IMR-90 (cell line): ENCODE measurements at regions not wholly inside any gene's neighbourhood (a gene's known extent, or its start where the extent isn't known, plus 50 kb on each side); places are given as distances from the start of the nearest gene placed in this dataset.

Experiments used
- ATAC-seq: fragments of 200-7000 bp; cut with Tn5 transposase; 2 replicates; pipeline ENCODE4 v1.9.1; 2020; ENCODE audit warnings: low read depth, mild to moderate bottlenecking, moderate library complexity
- BruUV-seq: library from RNA; stranded (reverse); fragments of 400-500 nt; replicated peaks from 2 replicates; lab custom pipeline; 2021; lab: Mats Ljungman, UMichigan
- CTCF ChIA-PET: fragments of 300-600 bp; formaldehyde crosslinking; extraction: SDS; loops from one replicate; lab custom pipeline; 2021; ENCODE audit warnings: antibody characterized with exemption; lab: Yijun Ruan, JAX
- POLR2A ChIA-PET: fragments of 300-600 bp; sonication (Branson Sonifier 250); formaldehyde crosslinking; loops from one replicate; lab custom pipeline; 2022; ENCODE audit warnings: antibody characterized with exemption; ENCODE audit not compliant: unreplicated experiment; lab: Charles Lee
- DNase-seq: peaks from one replicate; pipeline ENCODE4 v3.0.0; 2013
- H2AFZ ChIP-seq: replicated peaks from 2 replicates; pipeline ENCODE3; 2013; ENCODE audit warnings: low read length, mild to moderate bottlenecking; ENCODE audit not compliant: poor library complexity
- H2AK5ac ChIP-seq: 2 replicates; pipeline ENCODE4 v1.6.1; 2013; ENCODE audit warnings: low read depth, low read length, inconsistent platforms
- H2AK9ac ChIP-seq: replicated peaks from 2 replicates; pipeline ENCODE3; 2013; ENCODE audit warnings: mild to moderate bottlenecking, low read depth, low read length, moderate library complexity; ENCODE audit not compliant: poor library complexity
- H2BK120ac ChIP-seq: 2 replicates; pipeline ENCODE4 v1.6.1; 2013; ENCODE audit warnings: low read depth, low read length, inconsistent platforms
- H2BK15ac ChIP-seq: 3 replicates; pipeline ENCODE4 v1.6.1; 2013; ENCODE audit warnings: low read depth, low read length, inconsistent platforms
- H2BK20ac ChIP-seq: 2 replicates; pipeline ENCODE4 v1.6.1; 2013; ENCODE audit warnings: low read depth, mild to moderate bottlenecking, inconsistent platforms, low read length, moderate library complexity
- H2BK5ac ChIP-seq: 2 replicates; pipeline ENCODE4 v1.6.1; 2013; ENCODE audit warnings: mild to moderate bottlenecking, low read depth, low read length, inconsistent platforms; ENCODE audit not compliant: poor library complexity, severe bottlenecking
- H3K14ac ChIP-seq: replicated peaks from 2 replicates; pipeline ENCODE4 v1.6.1; 2013; ENCODE audit warnings: low read depth, low read length, inconsistent platforms
- H3K18ac ChIP-seq: 2 replicates; pipeline ENCODE4 v1.6.1; 2013; ENCODE audit warnings: low read depth, low read length, control low read depth
- H3K23ac ChIP-seq: 2 replicates; pipeline ENCODE4 v1.6.1; 2013; ENCODE audit warnings: low read depth, low read length, inconsistent platforms
- H3K27ac ChIP-seq: 2 replicates; pipeline ENCODE4 v1.5.1; 2013; ENCODE audit warnings: mild to moderate bottlenecking, control low read depth, low read length; ENCODE audit not compliant: insufficient read depth
- H3K27me3 ChIP-seq: 2 replicates; pipeline ENCODE4 v1.6.1; 2013; ENCODE audit warnings: low read length; ENCODE audit not compliant: control insufficient read depth, insufficient read depth
- H3K36me3 ChIP-seq: 2 replicates; pipeline ENCODE4 v1.6.1; 2013; ENCODE audit warnings: low read length, mixed read lengths; ENCODE audit not compliant: control insufficient read depth, insufficient read depth
- H3K4ac ChIP-seq: 2 replicates; pipeline ENCODE4 v1.6.1; 2013; ENCODE audit warnings: low read depth, low read length, inconsistent platforms
- H3K4me1 ChIP-seq: 2 replicates; pipeline ENCODE4 v1.6.1; 2013; ENCODE audit warnings: low read length, mixed read lengths; ENCODE audit not compliant: control insufficient read depth, insufficient read depth
- H3K4me2 ChIP-seq: 2 replicates; pipeline ENCODE4 v1.6.1; 2013; ENCODE audit warnings: low read depth, mild to moderate bottlenecking, control low read depth, low read length, moderate library complexity
- H3K4me3 ChIP-seq: 2 replicates; pipeline ENCODE4 v1.5.1; 2013; ENCODE audit warnings: low read depth, mild to moderate bottlenecking, control low read depth, low read length, moderate library complexity; ENCODE audit not compliant: insufficient read depth
- H3K56ac ChIP-seq: 2 replicates; pipeline ENCODE4 v1.6.1; 2013; ENCODE audit warnings: low read length, inconsistent platforms; ENCODE audit not compliant: insufficient read depth; ENCODE audit errors: extremely low read depth
- H3K79me1 ChIP-seq, 2 experiments: 2 replicates each; pipeline ENCODE4 v1.6.1; 2013; ENCODE audit warnings: low read length in 2 of 2, inconsistent platforms in 1 of 2, low read depth in 1 of 2
- H3K9ac ChIP-seq: 2 replicates; pipeline ENCODE4 v1.6.1; 2013; ENCODE audit warnings: low read depth, low read length, control low read depth
- H3K9me1 ChIP-seq: 2 replicates; pipeline ENCODE4 v1.6.1; 2013; ENCODE audit warnings: low read length, inconsistent platforms; ENCODE audit not compliant: insufficient read depth
- H3K9me3 ChIP-seq: 2 replicates; pipeline ENCODE4 v1.6.1; 2013; ENCODE audit warnings: low read length; ENCODE audit not compliant: control insufficient read depth, insufficient read depth
- H4K20me1 ChIP-seq: 2 replicates; pipeline ENCODE4 v1.6.1; 2013; ENCODE audit warnings: low read length, inconsistent platforms; ENCODE audit not compliant: insufficient read depth
- H4K5ac ChIP-seq: 2 replicates; pipeline ENCODE4 v1.6.1; 2013; ENCODE audit warnings: mild to moderate bottlenecking, low read depth, low read length, control low read depth
- H4K8ac ChIP-seq, 2 experiments: 2 replicates each; pipeline ENCODE4 v1.6.1; 2013; ENCODE audit warnings: low read depth in 2 of 2, low read length in 2 of 2, control low read depth in 1 of 2, inconsistent platforms in 1 of 2
- H4K91ac ChIP-seq: 2 replicates; pipeline ENCODE4 v1.6.1; 2013; ENCODE audit warnings: low read depth, low read length, inconsistent platforms; ENCODE audit not compliant: insufficient read depth
- CEBPB ChIP-seq: IDR thresholded peaks from 2 replicates; pipeline ENCODE4 v1.6.1; 2012; ENCODE audit warnings: low read depth, low read length, improper control_type of control experiment
- FOS ChIP-seq: fragments of 150-350 bp; IDR thresholded peaks from 2 replicates; pipeline ENCODE4 v1.6.1; 2016; ENCODE audit warnings: low read depth, low read length
- MAFK ChIP-seq: IDR thresholded peaks from 2 replicates; pipeline ENCODE4 v1.6.1; 2012; ENCODE audit warnings: low read depth, low read length, improper control_type of control experiment
- MAZ ChIP-seq: IDR thresholded peaks from 2 replicates; pipeline ENCODE4 v1.6.1; 2012; ENCODE audit warnings: low read depth, mild to moderate bottlenecking, low read length, improper control_type of control experiment, moderate library complexity, borderline replicate concordance
- MXI1 ChIP-seq: IDR thresholded peaks from 2 replicates; pipeline ENCODE4 v1.6.1; 2012; ENCODE audit warnings: low read depth, mild to moderate bottlenecking, low read length, moderate library complexity, borderline replicate concordance
- NFE2L2 ChIP-seq: fragments of 150-350 bp; IDR thresholded peaks from 2 replicates; pipeline ENCODE4 v1.6.1; 2016; ENCODE audit warnings: low read depth, mild to moderate bottlenecking, low read length
- RAD21 ChIP-seq: IDR thresholded peaks from 2 replicates; pipeline ENCODE4 v1.6.1; 2012; ENCODE audit warnings: low read length, improper control_type of control experiment
- RCOR1 ChIP-seq: IDR thresholded peaks from 2 replicates; pipeline ENCODE4 v1.6.1; 2012; ENCODE audit warnings: mild to moderate bottlenecking, low read length, improper control_type of control experiment; ENCODE audit not compliant: insufficient replicate concordance
- RFX5 ChIP-seq: IDR thresholded peaks from 2 replicates; pipeline ENCODE4 v1.8.0; 2012; ENCODE audit warnings: low read depth, mild to moderate bottlenecking, low read length, moderate library complexity
- WGBS, 2 experiments: methylation state at CpG; one replicate each; pipeline versions ENCODE4 v1.1.5 to v1.1.7; 2013; ENCODE audit warnings: missing lambda C conversion rate in 2 of 2; ENCODE audit not compliant: insufficient read length in 1 of 2; ENCODE audit errors: extremely low coverage in 2 of 2; 5-methylcytosine and 5-hydroxymethylcytosine counted together
- dilution Hi-C: fragments of 300-500 bp; cut with HindIII; formaldehyde crosslinking; loops from one replicate; pipeline ENCODE4 v1.14.3; 2018; ENCODE audit warnings: low sequenced_read_pairs; ENCODE audit not compliant: unreplicated experiment
- in situ Hi-C: fragments of 300-500 bp; cut with MboI; formaldehyde crosslinking; loops from 3 replicates; pipeline ENCODE4 v1.14.3; 2019; ENCODE audit warnings: low sequenced_read_pairs, inconsistent platforms, mixed read lengths
- intact Hi-C: fragments of 100-400 bp; cut with micrococcal nuclease; formaldehyde crosslinking; loops from 2 replicates; pipeline ENCODE4 v1.10.0; 2022
- TF ChIP-seq, protein P1 (sequence below): fragments of 150-350 bp; IDR thresholded peaks from 2 replicates; pipeline ENCODE4 v1.6.1; 2017; ENCODE audit warnings: mild to moderate bottlenecking, antibody characterized with exemption, low read length, low read depth
- TF ChIP-seq, protein P2 (sequence below): fragments of 150-350 bp; IDR thresholded peaks from 2 replicates; pipeline ENCODE4 v1.6.1; 2016; ENCODE audit warnings: low read depth, mild to moderate bottlenecking, low read length, moderate library complexity, borderline replicate concordance

DNA sequence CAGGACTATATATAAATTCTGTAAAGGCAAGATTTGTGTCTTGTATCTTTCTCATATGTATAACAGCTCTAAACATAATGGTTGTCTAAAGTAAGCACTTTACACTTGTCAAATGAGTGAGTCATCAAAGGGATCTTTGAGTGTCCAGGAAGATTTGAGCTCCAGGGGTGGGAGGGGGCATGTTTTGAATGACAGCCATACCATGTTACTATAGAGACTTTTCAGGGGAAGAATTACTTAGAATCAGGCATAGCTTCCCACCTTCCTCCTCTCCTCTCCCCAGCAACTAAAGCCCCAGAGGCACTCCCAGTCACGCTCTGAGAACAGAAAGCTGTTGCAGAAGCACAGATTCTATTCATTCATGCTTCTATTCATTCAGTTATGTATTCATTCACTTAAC, 65.8 kb upstream of the ALK start:
- Histone ChIP-seq H4K8ac (no peak overlapping the region), H3K4me2 (no peak overlapping the region), H3K27ac (no peak overlapping the region), H2BK20ac (no peak overlapping the region), H2AK9ac (no peak overlapping the region), H3K9ac (no peak overlapping the region), H4K5ac (no peak overlapping the region), H4K20me1 (no peaks in the 10 kb centered on the region), H3K14ac (no peak overlapping the region), H3K4ac (no peak overlapping the region), H2AK5ac (no peak overlapping the region), H3K23ac (no peak overlapping the region), H3K9me1 (no peaks in the 10 kb centered on the region), H2BK15ac (no peak overlapping the region), H3K9me3 (no peaks in the 10 kb centered on the region), H2BK120ac (no peak overlapping the region), H3K56ac (no peak overlapping the region), H3K79me1 (no peaks in the 10 kb centered on the region), H3K4me1 (no peaks in the 10 kb centered on the region), H4K91ac (no peak overlapping the region), H3K4me3 (no peak overlapping the region), H3K36me3 (no peaks in the 10 kb centered on the region), H3K27me3 (peaks cover 2% of the 10 kb centered on the region; the same call in 1 of the 2 replicates), H3K18ac (no peak overlapping the region), H2BK5ac (no peak overlapping the region), H2AFZ (no peak overlapping the region)
- no CpG with 5 or more reads among the region's 1 CpG for WGBS, 2 experiments
- DNase-seq (no peak), ATAC-seq (no peak)
- in situ Hi-C loops: no loop called here
- dilution Hi-C loops: no loop called here
- ChIA-PET POLR2A (no interaction called here), CTCF (no interaction called here)
- no peak for TF ChIP-seq RFX5
- TF ChIP-seq MXI1: no peak
- no peak for TF ChIP-seq CEBPB
- no peak for TF ChIP-seq RCOR1
- TF ChIP-seq, protein P1, sequence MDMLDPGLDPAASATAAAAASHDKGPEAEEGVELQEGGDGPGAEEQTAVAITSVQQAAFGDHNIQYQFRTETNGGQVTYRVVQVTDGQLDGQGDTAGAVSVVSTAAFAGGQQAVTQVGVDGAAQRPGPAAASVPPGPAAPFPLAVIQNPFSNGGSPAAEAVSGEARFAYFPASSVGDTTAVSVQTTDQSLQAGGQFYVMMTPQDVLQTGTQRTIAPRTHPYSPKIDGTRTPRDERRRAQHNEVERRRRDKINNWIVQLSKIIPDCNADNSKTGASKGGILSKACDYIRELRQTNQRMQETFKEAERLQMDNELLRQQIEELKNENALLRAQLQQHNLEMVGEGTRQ: no peak
- no peak for TF ChIP-seq NFE2L2
- no peak for TF ChIP-seq MAFK
- TF ChIP-seq, protein P2, sequence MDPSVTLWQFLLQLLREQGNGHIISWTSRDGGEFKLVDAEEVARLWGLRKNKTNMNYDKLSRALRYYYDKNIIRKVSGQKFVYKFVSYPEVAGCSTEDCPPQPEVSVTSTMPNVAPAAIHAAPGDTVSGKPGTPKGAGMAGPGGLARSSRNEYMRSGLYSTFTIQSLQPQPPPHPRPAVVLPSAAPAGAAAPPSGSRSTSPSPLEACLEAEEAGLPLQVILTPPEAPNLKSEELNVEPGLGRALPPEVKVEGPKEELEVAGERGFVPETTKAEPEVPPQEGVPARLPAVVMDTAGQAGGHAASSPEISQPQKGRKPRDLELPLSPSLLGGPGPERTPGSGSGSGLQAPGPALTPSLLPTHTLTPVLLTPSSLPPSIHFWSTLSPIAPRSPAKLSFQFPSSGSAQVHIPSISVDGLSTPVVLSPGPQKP: no peak
- no peak for TF ChIP-seq FOS
- TF ChIP-seq MAZ: no peak
- TF ChIP-seq RAD21: no peak
- no TSS peak for BruUV-seq
- intact Hi-C loops: no loop called here
